ENCODE measurements at regions not wholly inside any gene's neighbourhood (a gene's known extent, or its start where the extent isn't known, plus 50 kb on each side); places are given as distances from the start of the nearest gene placed in this dataset.
"Not testable (repeated sequence)": the region's sequence is repeated elsewhere in the genome, so short reads cannot be mapped to it uniquely, and the experiment has no call there.

GRCh38 chr12:94839347-94839746, 164.2 kb downstream of the NDUFA12 start:
- peaks cover 0 to 8% (median 4%) of the 10 kb centered on the region in 4 donors for H3K4me1 ChIP-seq
- TF ChIP-seq POLR2A (IDR thresholded peaks at IDR 0.05): no peak
- TF ChIP-seq, protein P1, sequence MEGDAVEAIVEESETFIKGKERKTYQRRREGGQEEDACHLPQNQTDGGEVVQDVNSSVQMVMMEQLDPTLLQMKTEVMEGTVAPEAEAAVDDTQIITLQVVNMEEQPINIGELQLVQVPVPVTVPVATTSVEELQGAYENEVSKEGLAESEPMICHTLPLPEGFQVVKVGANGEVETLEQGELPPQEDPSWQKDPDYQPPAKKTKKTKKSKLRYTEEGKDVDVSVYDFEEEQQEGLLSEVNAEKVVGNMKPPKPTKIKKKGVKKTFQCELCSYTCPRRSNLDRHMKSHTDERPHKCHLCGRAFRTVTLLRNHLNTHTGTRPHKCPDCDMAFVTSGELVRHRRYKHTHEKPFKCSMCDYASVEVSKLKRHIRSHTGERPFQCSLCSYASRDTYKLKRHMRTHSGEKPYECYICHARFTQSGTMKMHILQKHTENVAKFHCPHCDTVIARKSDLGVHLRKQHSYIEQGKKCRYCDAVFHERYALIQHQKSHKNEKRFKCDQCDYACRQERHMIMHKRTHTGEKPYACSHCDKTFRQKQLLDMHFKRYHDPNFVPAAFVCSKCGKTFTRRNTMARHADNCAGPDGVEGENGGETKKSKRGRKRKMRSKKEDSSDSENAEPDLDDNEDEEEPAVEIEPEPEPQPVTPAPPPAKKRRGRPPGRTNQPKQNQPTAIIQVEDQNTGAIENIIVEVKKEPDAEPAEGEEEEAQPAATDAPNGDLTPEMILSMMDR (IDR thresholded peaks at IDR 0.05): no peak
- ATAC-seq (no peak), DNase-seq (no peak)
- intact Hi-C loops (cut with DNase I): no loop called here
- H3K4me3 ChIP-seq: no peak overlapping the region
- H3K36me3 ChIP-seq: no peaks in the 10 kb centered on the region
- no peak overlapping the region for H3K27ac ChIP-seq
- WGBS (ENCODE audit: insufficient coverage, low coverage, low lambda C conversion rate, missing lambda C conversion rate): no CpG with 5 or more reads among the region's 5 CpGs
- H3K9me3 ChIP-seq: no peaks in the 10 kb centered on the region
- no peaks in the 10 kb centered on the region for H3K27me3 ChIP-seq

GRCh38 chr12:94836952-94837670, 166.4 kb downstream of the NDUFA12 start:
- H3K4me3 ChIP-seq; H3K9me3 ChIP-seq; intact Hi-C loops (cut with DNase I); H3K27me3 ChIP-seq; H3K36me3 ChIP-seq; H3K4me1 ChIP-seq: not testable (repeated sequence)
- ATAC-seq (peak; percentile 84 to 96 (median 90)), DNase-seq (peak in 2 of 3 donors; percentile 66 to 73)
- H3K27ac ChIP-seq: peak overlapping the region; percentile 43 to 71 (median 59)
- 52% methylated on average over 13 of the region's 13 CpGs for WGBS (ENCODE audit: insufficient coverage, low coverage, low lambda C conversion rate, missing lambda C conversion rate)

GRCh38 chr12:94834036-94834625, 169.4 kb downstream of the NDUFA12 start:
- H3K27ac ChIP-seq: no peak overlapping the region
- no peak for DNase-seq
- intact Hi-C loops (cut with DNase I): no loop called here
- WGBS (ENCODE audit: insufficient coverage, low coverage, low lambda C conversion rate, missing lambda C conversion rate): no CpG with 5 or more reads among the region's 14 CpGs
- H3K9me3 ChIP-seq: no peaks in the 10 kb centered on the region
- H3K4me3 ChIP-seq: no peak overlapping the region
- no peaks in the 10 kb centered on the region for H3K36me3 ChIP-seq
- no peak for ATAC-seq
- no peaks in the 10 kb centered on the region for H3K27me3 ChIP-seq
- H3K4me1 ChIP-seq: peaks cover 0 to 25% (median 7%) of the 10 kb centered on the region in 4 donors
- TF ChIP-seq, protein P1 (IDR thresholded peaks at IDR 0.05): no peak
- no peak for TF ChIP-seq POLR2A (IDR thresholded peaks at IDR 0.05)

DNA sequence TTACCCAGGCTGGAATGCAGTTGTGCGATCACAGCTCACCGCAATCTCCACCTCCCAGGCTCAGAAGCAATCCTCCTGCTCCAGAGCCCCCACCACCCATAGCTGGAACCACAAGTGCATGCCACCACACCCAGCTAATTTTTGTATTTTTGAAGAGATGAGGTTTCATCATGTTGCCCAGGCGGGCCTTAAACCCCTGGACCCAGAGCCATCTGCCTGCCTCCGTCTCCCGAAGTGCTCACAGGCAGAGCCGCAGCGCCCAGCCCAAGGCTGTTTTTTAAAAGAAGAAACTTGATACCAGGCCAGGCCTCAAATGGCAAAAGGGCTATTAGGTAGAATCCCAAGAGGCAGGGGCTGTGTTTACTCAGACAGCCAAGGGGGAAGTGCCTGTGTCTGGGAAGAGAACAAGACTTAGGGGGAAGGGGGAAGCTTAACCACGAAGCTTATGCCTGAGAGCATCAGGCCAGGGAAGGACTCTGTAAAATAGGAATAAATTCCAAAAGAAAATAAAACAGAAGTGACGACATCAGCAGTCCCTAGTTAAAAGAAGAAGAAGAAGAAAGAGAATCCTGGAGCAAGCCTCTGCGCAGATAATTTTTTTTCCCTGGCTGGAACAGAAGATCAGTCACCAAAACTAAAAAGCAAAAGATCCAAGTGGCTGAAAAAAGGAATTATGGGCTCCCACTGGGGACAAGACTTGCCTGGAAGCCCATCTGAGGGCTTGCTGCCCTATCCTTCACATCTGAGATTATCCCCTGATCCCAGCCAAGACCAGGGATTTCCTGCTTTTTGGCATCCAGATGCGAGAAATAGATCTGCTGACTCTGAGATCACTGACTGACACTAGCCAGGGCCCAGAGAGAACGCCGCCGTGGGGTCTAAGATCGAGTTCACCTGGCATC, 170.5 kb downstream of the NDUFA12 start:
- WGBS (ENCODE audit: insufficient coverage, low coverage, low lambda C conversion rate, missing lambda C conversion rate): 88% methylated on average over 14 of the region's 15 CpGs
- Histone ChIP-seq H3K36me3 (no peaks in the 10 kb centered on the region), H3K4me3 (no peak overlapping the region), H3K27me3 (no peaks in the 10 kb centered on the region), H3K27ac (no peak overlapping the region), H3K4me1 (peaks cover 0 to 25% (median 7%) of the 10 kb centered on the region in 4 donors), H3K9me3 (no peaks in the 10 kb centered on the region)
- no peak for DNase-seq
- TF ChIP-seq POLR2A (IDR thresholded peaks at IDR 0.05): no peak
- TF ChIP-seq, protein P1 (IDR thresholded peaks at IDR 0.05): no peak
- intact Hi-C loops (cut with DNase I): no loop called here
- no peak for ATAC-seq
